Calu3 (cell line): ENCODE measurements at regions not wholly inside any gene's neighbourhood (a gene's known extent, or its start where the extent isn't known, plus 50 kb on each side); places are given as distances from the start of the nearest gene placed in this dataset.

Experiments used
- BruUV-seq: library from RNA; stranded (reverse); fragments of 400-500 nt; replicated peaks from 2 replicates; lab custom pipeline; 2021; lab: Mats Ljungman, UMichigan
- CTCF ChIA-PET: fragments of 300-600 bp; sonication (Branson Sonifier 250); formaldehyde crosslinking; loops from one replicate; lab custom pipeline; 2022; ENCODE audit warnings: antibody characterized with exemption; lab: Charles Lee
- DNase-seq: peaks from one replicate; pipeline ENCODE4 v3.0.0; 2022
- H3K27ac Mint-ChIP-seq: one replicate; pipeline ENCODE4 v1.8.0; 2022; ENCODE audit warnings: mixed read lengths; ENCODE audit not compliant: unreplicated experiment
- H3K27me3 Mint-ChIP-seq: one replicate; pipeline ENCODE4 v1.8.0; 2022; ENCODE audit warnings: mixed read lengths; ENCODE audit not compliant: unreplicated experiment
- H3K36me3 Mint-ChIP-seq: one replicate; pipeline ENCODE4 v1.8.0; 2022; ENCODE audit warnings: mild to moderate bottlenecking, moderate library complexity, mixed read lengths; ENCODE audit not compliant: insufficient read depth, unreplicated experiment
- H3K4me1 Mint-ChIP-seq: one replicate; pipeline ENCODE4 v1.8.0; 2022; ENCODE audit warnings: mild to moderate bottlenecking, low read depth, mixed read lengths; ENCODE audit not compliant: unreplicated experiment
- H3K4me3 Mint-ChIP-seq: one replicate; pipeline ENCODE4 v1.8.0; 2022; ENCODE audit warnings: mild to moderate bottlenecking, low read depth, moderate library complexity, mixed read lengths; ENCODE audit not compliant: unreplicated experiment
- H3K9me3 Mint-ChIP-seq: one replicate; pipeline ENCODE4 v1.8.0; 2022; ENCODE audit warnings: low read depth, mixed read lengths; ENCODE audit not compliant: unreplicated experiment
- CTCF ChIP-seq: fragments of 200-600 bp; IDR thresholded peaks from one replicate; pipeline ENCODE4 v1.8.0; 2022; ENCODE audit warnings: antibody characterized with exemption; ENCODE audit not compliant: unreplicated experiment
- intact Hi-C: fragments of 100-400 bp; cut with micrococcal nuclease; formaldehyde crosslinking; loops from one replicate; pipeline ENCODE4 v1.10.0; 2022; ENCODE audit not compliant: unreplicated experiment

GRCh38 chr4:100095729-100096595 lies 94.3 kb downstream of the DDIT4L start:
- CTCF ChIA-PET = interaction anchor here (0.6 to 1.4 kb wide), 2 partner anchors 38 to 98 kb away, joined by 3 to 11 read pairs; no protein-coding TSS in a partner anchor
- peaks cover 17% of the 10 kb centered on the region for H3K4me1 Mint-ChIP-seq
- intact Hi-C loops = loop anchor here (10.0 kb wide), 1 partner anchor 279 kb away; no protein-coding TSS in a partner anchor

GRCh38 chr4:100093091-100093866 lies 97.0 kb downstream of the DDIT4L start:
- no peaks in the 10 kb centered on the region for H3K9me3 Mint-ChIP-seq
- DNase-seq = peak; percentile 76
- no peaks in the 10 kb centered on the region for H3K27me3 Mint-ChIP-seq
- intact Hi-C loops = loop anchor here (10.0 kb wide), 1 partner anchor 282 kb away; no protein-coding TSS in a partner anchor
- H3K4me3 Mint-ChIP-seq = no peak overlapping the region
- CTCF ChIA-PET = interaction anchor here (0.9 to 1.6 kb wide), 3 partner anchors 95 to 645 kb away, joined by 5 to 9 read pairs (median 6); no protein-coding TSS in a partner anchor
- H3K36me3 Mint-ChIP-seq = peaks cover 4% of the 10 kb centered on the region
- BruUV-seq = no TSS peak
- peak; percentile 62 for TF ChIP-seq CTCF
- H3K4me1 Mint-ChIP-seq = peaks cover 10% of the 10 kb centered on the region
- H3K27ac Mint-ChIP-seq = no peak overlapping the region

More at GRCh38 chr4:100095729-100096595, 94.3 kb downstream of the DDIT4L start:
- no peak for TF ChIP-seq CTCF
- no peaks in the 10 kb centered on the region for H3K27me3 Mint-ChIP-seq
- H3K36me3 Mint-ChIP-seq = peaks cover 4% of the 10 kb centered on the region
- peak; percentile 32 for DNase-seq
- H3K27ac Mint-ChIP-seq = no peak overlapping the region
- BruUV-seq = no TSS peak
- no peaks in the 10 kb centered on the region for H3K9me3 Mint-ChIP-seq
- H3K4me3 Mint-ChIP-seq = no peak overlapping the region

GRCh38 chr4:100087743-100088142 lies 102.5 kb downstream of the DDIT4L start:
- peaks cover 24% of the 10 kb centered on the region for H3K4me1 Mint-ChIP-seq
- no peaks in the 10 kb centered on the region for H3K9me3 Mint-ChIP-seq
- intact Hi-C loops = no loop called here
- peak overlapping the region; percentile 5 for H3K27ac Mint-ChIP-seq
- no peak for TF ChIP-seq CTCF
- CTCF ChIA-PET = no interaction called here
- H3K36me3 Mint-ChIP-seq = no peaks in the 10 kb centered on the region
- H3K4me3 Mint-ChIP-seq = no peak overlapping the region
- DNase-seq = no peak
- H3K27me3 Mint-ChIP-seq = no peaks in the 10 kb centered on the region
- BruUV-seq = no TSS peak

GRCh38 chr4:100086766-100087431 lies 103.4 kb downstream of the DDIT4L start:
- peak overlapping the region; percentile 5 for H3K27ac Mint-ChIP-seq
- BruUV-seq = no TSS peak
- no peaks in the 10 kb centered on the region for H3K27me3 Mint-ChIP-seq
- H3K4me3 Mint-ChIP-seq = peak overlapping the region; percentile 2
- intact Hi-C loops = no loop called here
- H3K4me1 Mint-ChIP-seq = peaks cover 24% of the 10 kb centered on the region
- H3K36me3 Mint-ChIP-seq = no peaks in the 10 kb centered on the region
- H3K9me3 Mint-ChIP-seq = no peaks in the 10 kb centered on the region
- DNase-seq = peak; percentile 3
- TF ChIP-seq CTCF = no peak
- CTCF ChIA-PET = no interaction called here
